ENCODE measurements at regions not wholly inside any gene's neighbourhood (a gene's known extent, or its start where the extent isn't known, plus 50 kb on each side); places are given as distances from the start of the nearest gene placed in this dataset.

- peaks cover 0 to 5% (median under 1%) of the 10 kb centered on the region in 4 experiments; a peak in 1 of 7 replicates for H3K4me1 ChIP-seq (replicated peaks in 1 of 4; ENCODE audit: control insufficient read depth in 3 of 4, insufficient read depth in 4 of 4, low read length in 3 of 4)
- no peak overlapping the region for H3K4me3 ChIP-seq (ENCODE audit: extremely low read depth in 1 of 4, insufficient read depth in 2 of 4, low read depth in 3 of 4, low read length in 4 of 4)
- no peak overlapping the region for H2BK5ac ChIP-seq (ENCODE audit: low read depth, low read length)
- H3K27ac ChIP-seq (ENCODE audit: low read depth, low read length), result no peak overlapping the region
- no peak overlapping the region for H3K4ac ChIP-seq (replicated peaks; ENCODE audit: insufficient read length, low read depth, low read length)
- H3K27me3 ChIP-seq (replicated peaks in 1 of 4; ENCODE audit: control insufficient read depth in 3 of 4, extremely low read depth in 1 of 4, insufficient read depth in 3 of 4, low read length in 3 of 4), result peaks cover 0 to 7% (median 2%) of the 10 kb centered on the region in 4 experiments; a peak in 3 of 7 replicates
- H2AK5ac ChIP-seq (ENCODE audit: low read depth, low read length), result no peak overlapping the region
- H3K18ac ChIP-seq (ENCODE audit: extremely low read depth, low read length), result no peak overlapping the region
- H4K8ac ChIP-seq (ENCODE audit: extremely low read depth, insufficient read depth, low read length), result no peak overlapping the region
- H3K9me3 ChIP-seq (ENCODE audit: insufficient read depth in 2 of 2, low read depth in 1 of 2, low read length in 1 of 2), result no peaks in the 10 kb centered on the region
- ChIA-PET POLR2A (ENCODE audit: partially characterized antibody) (no interaction called here), CTCF (ENCODE audit: partially characterized antibody) (no interaction called here)
- H4K91ac ChIP-seq (replicated peaks; ENCODE audit: insufficient read length, low read length), result no peak overlapping the region
- H4K20me1 ChIP-seq (replicated peaks in 1 of 2; ENCODE audit: control insufficient read depth in 1 of 2, insufficient read depth in 2 of 2, low read length in 2 of 2), result no peaks in the 10 kb centered on the region
- H3K9ac ChIP-seq (replicated peaks in 1 of 4; ENCODE audit: extremely low read depth in 1 of 4, low read depth in 3 of 4, low read length in 3 of 4), result no peak overlapping the region
- no peak overlapping the region for H3K4me2 ChIP-seq (ENCODE audit: insufficient read depth in 1 of 2, low read depth in 2 of 2, low read length in 2 of 2)
- H3K23me2 ChIP-seq (ENCODE audit: low read depth, low read length), result no peaks in the 10 kb centered on the region
- no peak overlapping the region for H3K23ac ChIP-seq (ENCODE audit: insufficient read length)
- H2BK20ac ChIP-seq (ENCODE audit: low read length), result no peak overlapping the region
- DNase-seq (ENCODE audit: low read depth in 1 of 2, low spot score in 2 of 2) (no peak), FAIRE-seq (no peak)
- H2BK120ac ChIP-seq (replicated peaks; ENCODE audit: low read depth, low read length), result no peak overlapping the region
- H3K56ac ChIP-seq (replicated peaks; ENCODE audit: insufficient read length, low read depth, low read length), result no peak overlapping the region
- no peaks in the 10 kb centered on the region for H3K79me1 ChIP-seq (ENCODE audit: low read depth, low read length)
- no peak overlapping the region for H2BK12ac ChIP-seq (ENCODE audit: low read depth, low read length)
- WGBS, 2 experiments (ENCODE audit: extremely low coverage in 1 of 2, insufficient coverage in 1 of 2, insufficient read length in 1 of 2, insufficient replicate concordance in 2 of 2, low coverage in 1 of 2, low lambda C conversion rate in 2 of 2, missing lambda C conversion rate in 1 of 2), result 96% methylated on average over 2 of the region's 2 CpGs; no CpG with 5 or more reads in 1 of the 2 experiments
- H4K5ac ChIP-seq (ENCODE audit: insufficient read length, low read depth, low read length), result no peak overlapping the region
- no peak overlapping the region for H2BK15ac ChIP-seq (ENCODE audit: low read length)
- no peaks in the 10 kb centered on the region for H3K79me2 ChIP-seq (ENCODE audit: control insufficient read depth in 1 of 2, insufficient read depth in 2 of 2, low read length in 2 of 2)
- H3K36me3 ChIP-seq (ENCODE audit: control insufficient read depth in 2 of 4, insufficient read depth in 4 of 4, low read length in 3 of 4), result no peaks in the 10 kb centered on the region
- no peak overlapping the region for H2AFZ ChIP-seq (ENCODE audit: low read length)
- H3K14ac ChIP-seq (ENCODE audit: insufficient read length), result no peak overlapping the region
- TF ChIP-seq SIN3A (conservative IDR thresholded peaks at IDR 0.05 in 1 of 2, IDR thresholded peaks at IDR 0.05 in 1 of 2; ENCODE audit: low read depth in 1 of 2, low read length in 2 of 2) (no peak), E2F6 (IDR thresholded peaks at IDR 0.05) (no peak), USF2 (IDR thresholded peaks at IDR 0.05; ENCODE audit: low read length) (no peak), CREB1 (IDR thresholded peaks at IDR 0.05) (no peak), SIX5 (IDR thresholded peaks at IDR 0.05; ENCODE audit: low read depth, low read length) (no peak), TAF1 (IDR thresholded peaks at IDR 0.05; ENCODE audit: low read depth, low read length) (no peak), GABPA (IDR thresholded peaks at IDR 0.05; ENCODE audit: borderline replicate concordance, insufficient read depth, low read length) (no peak), RAD21 (IDR thresholded peaks at IDR 0.05 in 1 of 2, conservative IDR thresholded peaks at IDR 0.05 in 1 of 2; ENCODE audit: low read depth in 2 of 2, low read length in 2 of 2) (no peak), JUN (IDR thresholded peaks at IDR 0.05; ENCODE audit: low read depth, low read length) (no peak), PHF8 (conservative IDR thresholded peaks at IDR 0.05; ENCODE audit: low read depth, low read length) (no peak), RFX5 (IDR thresholded peaks at IDR 0.05; ENCODE audit: borderline replicate concordance, low read depth, low read length) (no peak), RBBP5 (IDR thresholded peaks at IDR 0.05; ENCODE audit: borderline replicate concordance, low read depth, low read length) (no peak), SP1 (IDR thresholded peaks at IDR 0.05; ENCODE audit: low read depth, low read length) (no peak), TEAD4 (IDR thresholded peaks at IDR 0.05; ENCODE audit: low read depth, low read length) (no peak)
Observed at GRCh38 chr9:79970146-79970425, 398.3 kb downstream of the TLE4 start.
